T47D (cell line): ENCODE measurements at regions not wholly inside any gene's neighbourhood (a gene's known extent, or its start where the extent isn't known, plus 50 kb on each side); places are given as distances from the start of the nearest gene placed in this dataset.

Experiments used
- DNase-seq, 2 experiments: peaks; one replicate each; pipeline versions ENCODE4 v3.0.0 to v3.0.0-alpha.2; 2011 to 2012; ENCODE audit warnings: low read depth in 1 of 2, low spot score in 1 of 2
- JUND ChIP-seq: IDR thresholded peaks from 2 replicates; pipeline ENCODE4 v1.6.1; 2012; ENCODE audit warnings: low read depth
- in situ Hi-C: cut with HindIII; loops from 2 replicates; pipeline ENCODE4 v1.10.0; 2016; ENCODE audit warnings: low sequenced_read_pairs, low pct_unique_long_range_greater_than_20kb

- in situ Hi-C loops: no loop called here
- TF ChIP-seq JUND: no peak
- no peak for DNase-seq
Measured at GRCh38 chr12:24431872-24432271, 482.4 kb upstream of the SOX5 start.

- no peak for DNase-seq
- in situ Hi-C loops: no loop called here
- no peak for TF ChIP-seq JUND
Measured at GRCh38 chr12:24427776-24428175, 478.3 kb upstream of the SOX5 start.

- DNase-seq: no peak
- in situ Hi-C loops: no loop called here
- no peak for TF ChIP-seq JUND
Measured at GRCh38 chr12:24425601-24425970, 476.1 kb upstream of the SOX5 start.

GRCh38 chr12:24424889-24425600 lies 475.6 kb upstream of the SOX5 start:
- no peak for DNase-seq
- in situ Hi-C loops: no loop called here

GRCh38 chr12:24424376-24424775 lies 474.9 kb upstream of the SOX5 start:
- TF ChIP-seq JUND: no peak
- DNase-seq: no peak
- in situ Hi-C loops: no loop called here

More at GRCh38 chr12:24424889-24425600, 475.6 kb upstream of the SOX5 start:
- TF ChIP-seq JUND: no peak

- no peak for TF ChIP-seq JUND
- in situ Hi-C loops: no loop called here
Measured at GRCh38 chr12:24423611-24424010, 474.1 kb upstream of the SOX5 start.

GRCh38 chr12:24421759-24422158 lies 472.3 kb upstream of the SOX5 start:
- in situ Hi-C loops: no loop called here

More at GRCh38 chr12:24423611-24424010, 474.1 kb upstream of the SOX5 start:
- no peak for DNase-seq

GRCh38 chr12:24418157-24418556 lies 468.7 kb upstream of the SOX5 start:
- in situ Hi-C loops: no loop called here
- no peak for TF ChIP-seq JUND

More at GRCh38 chr12:24421759-24422158, 472.3 kb upstream of the SOX5 start:
- TF ChIP-seq JUND: no peak
- no peak for DNase-seq

GRCh38 chr12:24416423-24417109 lies 467.1 kb upstream of the SOX5 start:
- no peak for TF ChIP-seq JUND
- in situ Hi-C loops: no loop called here
- DNase-seq: no peak

More at GRCh38 chr12:24418157-24418556, 468.7 kb upstream of the SOX5 start:
- no peak for DNase-seq

- no peak for TF ChIP-seq JUND
- DNase-seq: no peak
- in situ Hi-C loops: no loop called here
Measured at GRCh38 chr12:24415934-24416333, 466.5 kb upstream of the SOX5 start.

GRCh38 chr12:24414480-24414879 lies 465.0 kb upstream of the SOX5 start:
- in situ Hi-C loops: no loop called here
- DNase-seq: no peak
- TF ChIP-seq JUND: no peak

GRCh38 chr12:24411948-24412347 lies 462.5 kb upstream of the SOX5 start:
- no peak for TF ChIP-seq JUND
- in situ Hi-C loops: no loop called here
- DNase-seq: no peak

- in situ Hi-C loops: no loop called here
- TF ChIP-seq JUND: no peak
- no peak for DNase-seq
Measured at GRCh38 chr12:24409868-24410267, 460.4 kb upstream of the SOX5 start.
